ENCODE measurements at regions not wholly inside any gene's neighbourhood (a gene's known extent, or its start where the extent isn't known, plus 50 kb on each side); places are given as distances from the start of the nearest gene placed in this dataset.

DNA sequence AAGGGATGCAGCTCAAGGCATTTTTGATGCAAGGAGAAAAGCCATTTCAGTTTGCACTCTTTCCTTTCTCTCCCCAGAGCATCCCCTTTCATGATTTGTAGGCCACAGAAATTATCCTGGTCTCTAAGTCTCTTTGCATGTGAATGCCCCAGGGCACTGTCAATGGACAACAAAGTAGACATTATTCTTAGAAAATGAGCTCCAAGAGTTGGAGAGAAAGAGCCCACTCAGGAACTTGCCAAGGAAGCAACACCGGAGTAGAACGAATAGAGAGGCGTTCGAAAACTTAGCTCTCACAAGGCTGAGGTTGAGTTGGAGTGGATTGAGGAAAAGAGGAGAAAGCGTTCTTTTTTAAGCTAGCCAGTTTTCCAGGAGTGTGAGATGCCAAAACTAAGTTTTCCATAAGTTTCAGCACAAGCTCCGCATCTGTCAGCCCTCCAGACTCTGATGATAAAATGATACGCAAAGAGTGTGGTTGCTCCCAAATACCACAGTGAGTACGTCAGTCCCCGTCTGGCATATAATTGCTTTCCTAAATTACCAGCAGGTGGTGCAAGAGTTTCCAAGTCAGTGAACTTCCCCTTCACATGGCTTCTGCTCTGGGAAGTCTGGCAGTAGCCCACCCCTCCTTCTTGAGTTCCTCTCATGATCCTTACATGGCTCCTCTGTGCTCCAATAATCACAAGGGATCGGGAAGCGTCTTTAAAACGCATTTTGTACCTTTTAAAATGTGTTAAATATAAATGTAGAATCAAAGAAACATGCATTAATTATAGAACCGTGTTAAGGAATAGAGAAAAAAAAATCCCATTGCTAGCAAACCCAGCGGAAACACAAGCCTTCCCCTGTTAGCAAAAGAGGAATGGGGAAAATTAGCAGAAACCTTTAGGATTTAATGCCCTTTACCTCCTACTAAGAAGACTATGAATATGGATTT, 1060.6 kb upstream of the FANCL start:
- intact Hi-C loops (cut with micrococcal nuclease) = loop anchor here (2.0 kb wide), 1 partner anchor 851 kb away; no protein-coding TSS in a partner anchor

DNA sequence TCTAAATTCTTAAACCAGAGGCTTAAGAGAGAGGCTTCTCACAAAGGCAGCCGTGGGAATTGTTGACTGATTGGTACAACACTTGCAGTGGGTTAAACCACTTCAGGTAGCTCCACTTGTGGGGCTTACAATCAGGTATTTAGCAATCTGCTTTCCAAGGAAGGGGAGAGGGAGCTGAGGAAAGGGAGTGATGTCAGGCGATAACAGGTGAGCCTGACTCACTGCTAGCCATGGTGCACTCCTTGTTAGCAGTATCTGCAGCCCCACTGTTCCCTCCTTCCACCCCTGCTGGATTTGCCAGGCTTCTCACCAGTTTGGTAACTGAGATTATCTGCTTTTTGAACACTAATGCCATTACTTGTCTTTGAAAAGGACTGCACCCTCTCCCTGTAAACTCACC, 1056.7 kb upstream of the FANCL start:
- intact Hi-C loops (cut with micrococcal nuclease) = no loop called here

DNA sequence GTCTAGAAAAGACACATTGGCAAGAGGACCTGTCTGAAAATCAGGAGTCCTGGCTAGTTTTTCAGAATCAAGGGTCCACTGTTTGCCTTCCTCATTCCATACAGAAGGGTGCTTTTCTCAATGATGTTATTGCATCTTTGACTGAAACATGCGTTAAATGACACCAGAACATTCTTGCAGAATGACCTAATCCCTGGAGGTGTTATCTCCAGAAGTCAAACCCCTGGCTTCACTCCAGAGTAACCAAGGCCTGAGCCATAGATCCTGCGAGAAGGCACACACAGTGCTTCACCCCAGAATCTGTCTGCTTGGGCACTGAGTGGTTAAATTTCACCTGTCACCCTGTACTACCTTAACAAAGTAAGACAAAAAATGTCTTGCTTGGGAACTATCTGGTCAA, 1055.2 kb upstream of the FANCL start:
- intact Hi-C loops (cut with micrococcal nuclease) = no loop called here

DNA sequence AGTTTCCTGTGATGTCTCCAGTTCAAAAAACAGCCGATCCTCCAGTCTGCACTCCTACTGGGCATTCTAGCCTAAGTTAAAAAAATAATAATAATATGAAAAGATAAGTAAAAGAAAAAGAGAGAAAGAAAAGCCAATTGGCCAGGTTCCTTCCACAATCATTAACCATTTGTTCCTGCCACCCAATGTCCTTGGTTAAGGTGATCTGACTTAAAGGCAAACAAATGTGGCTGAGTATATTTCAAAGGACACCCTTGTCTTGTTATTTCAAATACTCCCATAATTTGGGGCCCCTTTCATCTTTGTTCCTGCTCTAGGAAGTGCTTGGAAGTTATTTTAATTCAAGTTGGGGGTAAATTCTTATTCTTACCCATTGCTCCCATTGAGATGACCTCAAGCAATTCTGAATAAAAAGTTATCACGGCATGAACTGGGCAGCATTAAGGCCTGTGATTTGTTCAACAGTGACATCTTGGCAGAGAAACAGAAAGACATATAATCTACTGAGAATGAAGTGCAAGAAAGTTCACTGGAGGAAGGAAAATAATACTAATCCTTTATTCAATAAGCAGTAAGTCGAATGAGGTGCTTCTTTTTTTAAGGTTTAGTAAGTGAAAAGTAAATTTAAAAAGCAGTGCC, 1054.5 kb upstream of the FANCL start:
- intact Hi-C loops (cut with micrococcal nuclease) = no loop called here

DNA sequence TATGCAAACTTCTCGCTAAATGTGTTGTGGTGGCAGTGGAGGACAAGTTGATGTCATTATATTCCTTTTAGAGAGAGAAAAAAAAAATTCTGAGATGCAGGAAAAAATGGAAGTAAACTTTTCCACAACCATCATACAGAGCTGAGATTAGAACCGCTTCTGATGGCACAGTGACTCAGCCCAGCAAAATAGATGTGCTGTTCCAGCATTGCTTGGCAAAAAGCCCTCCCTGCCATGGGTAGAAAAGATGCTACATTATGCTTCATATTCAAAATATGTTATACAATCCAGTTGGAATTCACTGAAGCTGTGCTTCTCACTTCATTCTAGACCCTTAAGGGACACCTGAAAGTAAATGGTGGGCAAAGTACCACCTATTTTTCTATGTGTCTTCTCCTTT, 1047.6 kb upstream of the FANCL start:
- intact Hi-C loops (cut with micrococcal nuclease) = no loop called here

DNA sequence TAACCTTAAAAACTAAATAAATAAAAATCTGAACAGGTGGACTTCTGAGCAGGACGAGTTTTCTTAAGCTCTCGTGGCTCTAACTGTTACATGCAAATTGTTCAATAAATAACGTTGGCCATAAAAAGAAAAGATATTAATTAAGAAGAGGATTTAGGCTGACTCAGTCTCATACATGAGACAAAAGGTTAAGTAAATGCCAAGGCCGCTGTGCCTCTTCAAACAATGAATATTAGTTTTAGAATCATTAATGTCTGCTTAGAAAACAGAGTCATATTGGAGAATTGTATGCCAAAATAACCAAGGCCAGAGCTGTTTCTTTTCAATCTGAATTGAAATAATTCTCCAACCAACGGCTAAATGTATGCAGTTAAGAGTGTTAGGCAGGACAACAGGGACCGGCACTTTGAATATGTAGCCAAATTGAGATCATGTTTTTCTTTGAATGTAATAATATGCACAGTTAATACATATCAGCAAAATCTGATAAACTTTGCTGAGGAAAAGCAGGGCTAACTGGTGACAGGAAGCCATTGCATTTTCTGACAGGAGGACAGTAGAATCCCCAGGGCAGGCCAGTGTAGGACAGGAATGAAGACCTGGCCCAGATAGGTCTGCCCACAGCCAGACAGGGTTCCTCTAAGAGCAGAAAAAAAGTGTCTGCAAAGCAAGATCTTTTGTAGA, 1041.4 kb upstream of the FANCL start:
- intact Hi-C loops (cut with micrococcal nuclease) = no loop called here

DNA sequence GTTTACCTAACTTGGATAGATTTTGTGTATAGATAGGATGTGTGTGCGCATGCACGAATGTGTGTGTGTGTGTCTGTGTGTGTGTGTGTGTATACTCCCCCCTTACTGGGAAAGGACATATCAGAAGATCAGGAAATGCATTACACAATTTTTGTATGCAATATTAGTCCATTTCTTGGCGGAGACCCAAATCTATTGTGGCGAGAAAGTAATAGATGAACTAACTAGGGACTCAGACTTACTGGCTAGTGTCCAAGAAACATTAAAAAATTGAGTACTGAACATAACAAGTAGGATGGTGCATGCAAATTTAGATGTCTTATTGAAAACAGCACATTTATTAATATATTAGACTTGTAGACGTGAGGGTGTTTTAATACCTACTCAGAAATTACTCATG, 1036.5 kb upstream of the FANCL start:
- intact Hi-C loops (cut with micrococcal nuclease) = no loop called here

DNA sequence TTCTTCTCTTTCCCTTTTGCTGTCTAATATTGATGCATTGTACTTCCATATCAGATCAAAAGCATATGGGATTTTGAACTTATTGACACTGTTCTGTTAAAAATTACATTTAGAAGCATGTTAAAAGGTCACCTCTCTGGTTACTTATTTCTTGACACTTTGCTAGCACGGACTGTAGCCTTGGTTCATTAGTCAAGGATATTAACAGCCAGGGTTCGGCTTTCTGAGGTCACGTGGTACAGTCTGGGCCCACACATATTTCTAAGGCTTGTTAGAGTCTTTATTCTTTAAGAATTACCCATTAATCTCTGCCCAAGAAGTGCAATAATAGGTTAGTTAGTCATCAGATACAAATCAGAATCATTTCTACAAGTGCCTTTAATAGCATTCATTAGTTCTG, 1035.8 kb upstream of the FANCL start:
- intact Hi-C loops (cut with micrococcal nuclease) = no loop called here

DNA sequence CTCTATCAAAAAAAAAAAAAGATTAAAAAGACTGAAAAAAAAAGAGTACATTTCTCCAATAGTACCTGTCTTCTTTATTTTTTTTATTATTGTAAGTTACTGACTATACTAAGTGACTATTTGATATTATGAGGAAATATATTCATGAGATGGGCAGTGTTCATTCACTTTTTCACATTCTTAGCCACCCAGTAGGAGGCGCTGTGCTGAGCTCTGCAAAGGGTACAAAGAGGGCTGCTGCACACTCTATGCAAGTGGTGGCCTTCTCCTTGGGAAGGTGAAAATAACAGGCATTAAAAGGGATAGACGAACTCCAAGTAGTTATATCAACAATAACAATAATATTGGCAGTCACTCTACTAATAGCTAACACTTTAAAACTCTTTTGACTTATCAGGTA, 1034.9 kb upstream of the FANCL start:
- intact Hi-C loops (cut with micrococcal nuclease) = no loop called here

DNA sequence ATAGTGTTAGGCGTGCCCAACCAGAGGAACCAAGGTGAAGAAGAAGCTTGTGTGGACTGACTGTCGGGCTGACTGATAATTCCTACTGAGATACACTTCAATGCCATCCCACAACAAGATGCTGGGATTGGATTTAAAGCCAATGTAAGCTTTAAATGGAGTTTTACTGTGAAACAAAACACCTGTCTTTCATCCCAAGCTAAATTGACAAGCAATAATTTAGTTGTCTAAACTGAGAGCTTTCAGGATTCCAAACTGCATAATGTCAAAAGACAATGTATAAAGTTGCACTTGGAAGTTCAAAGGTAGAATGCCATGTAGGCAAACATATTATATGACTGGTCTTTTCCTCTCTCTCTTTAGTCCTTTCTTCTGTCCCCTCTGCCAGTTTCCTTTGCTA, 1025.3 kb upstream of the FANCL start:
- intact Hi-C loops (cut with micrococcal nuclease) = no loop called here

DNA sequence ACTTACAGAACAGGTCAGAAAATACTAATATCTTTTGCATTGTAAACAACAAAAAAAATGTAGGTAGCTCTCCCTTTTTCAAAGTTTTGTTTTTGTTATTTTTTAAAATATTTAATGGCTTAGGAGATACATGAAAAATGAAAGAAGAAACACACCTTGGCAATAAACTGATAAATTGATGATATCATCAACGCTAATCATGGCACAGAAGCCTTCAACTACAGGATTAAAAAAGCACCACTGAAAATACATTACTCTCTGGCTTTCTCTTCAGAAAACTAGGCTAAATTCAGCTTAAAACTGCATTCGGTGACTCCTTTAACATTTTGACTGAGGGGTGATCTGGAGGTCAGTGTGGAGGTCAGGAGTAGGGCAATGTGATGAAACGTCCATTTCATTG, 1018.8 kb upstream of the FANCL start:
- intact Hi-C loops (cut with micrococcal nuclease) = no loop called here

DNA sequence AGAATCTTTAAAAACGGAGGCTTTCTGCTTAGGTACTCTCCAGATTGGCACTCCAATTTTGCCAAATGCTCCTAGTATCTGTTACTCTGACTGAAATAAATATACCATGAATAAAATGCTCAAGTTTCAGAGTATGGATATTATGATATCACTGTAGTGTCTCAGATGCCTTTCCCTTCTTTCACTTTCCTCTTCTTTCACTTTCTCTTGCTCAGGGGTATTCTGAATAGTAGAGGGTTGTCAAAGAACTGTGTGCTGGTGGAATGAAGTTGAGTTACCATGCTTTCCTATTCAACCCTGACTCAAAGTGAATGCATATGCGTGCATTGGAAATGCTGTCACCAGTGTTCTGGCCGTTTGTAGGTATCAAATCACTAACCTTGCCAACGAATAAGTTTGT, 1015.2 kb upstream of the FANCL start:
- intact Hi-C loops (cut with micrococcal nuclease) = no loop called here

DNA sequence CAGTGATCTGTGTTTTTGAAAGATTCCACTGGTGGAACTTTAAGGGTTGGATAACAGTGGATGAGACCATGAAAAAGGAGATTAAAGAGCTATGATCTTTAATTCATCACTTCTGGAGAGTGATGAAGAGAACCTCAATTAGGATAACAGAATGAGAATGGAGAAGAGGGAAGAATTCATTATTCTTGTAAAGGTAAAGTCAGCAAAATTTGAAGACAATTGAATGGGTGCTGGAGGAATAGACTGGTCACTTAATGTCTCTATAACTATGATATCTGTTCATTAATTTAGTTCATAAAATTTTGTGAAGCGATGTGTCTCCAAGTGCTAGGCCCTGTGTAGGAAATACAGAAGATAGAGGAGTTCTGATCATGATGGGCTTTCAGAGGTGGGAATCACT, 1013.2 kb upstream of the FANCL start:
- intact Hi-C loops (cut with micrococcal nuclease) = no loop called here

DNA sequence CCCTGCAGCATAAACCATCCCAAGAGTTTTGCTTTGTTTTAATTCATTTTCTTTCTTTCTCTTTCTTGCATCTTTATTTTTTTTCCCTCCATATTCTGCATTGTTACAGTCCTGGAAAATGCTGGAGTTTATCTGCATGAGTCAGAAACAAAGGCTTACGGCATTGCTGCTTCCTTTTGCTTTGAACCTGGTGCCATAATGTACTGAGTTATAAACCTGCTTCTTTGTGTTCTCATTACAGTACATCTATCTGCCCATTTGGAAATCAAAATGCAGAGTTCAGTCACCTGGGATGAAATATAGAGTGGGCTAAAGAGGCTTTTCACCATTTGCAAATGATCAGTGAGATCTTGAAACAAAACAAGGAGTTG, 1009.2 kb upstream of the FANCL start:
- intact Hi-C loops (cut with micrococcal nuclease) = no loop called here

DNA sequence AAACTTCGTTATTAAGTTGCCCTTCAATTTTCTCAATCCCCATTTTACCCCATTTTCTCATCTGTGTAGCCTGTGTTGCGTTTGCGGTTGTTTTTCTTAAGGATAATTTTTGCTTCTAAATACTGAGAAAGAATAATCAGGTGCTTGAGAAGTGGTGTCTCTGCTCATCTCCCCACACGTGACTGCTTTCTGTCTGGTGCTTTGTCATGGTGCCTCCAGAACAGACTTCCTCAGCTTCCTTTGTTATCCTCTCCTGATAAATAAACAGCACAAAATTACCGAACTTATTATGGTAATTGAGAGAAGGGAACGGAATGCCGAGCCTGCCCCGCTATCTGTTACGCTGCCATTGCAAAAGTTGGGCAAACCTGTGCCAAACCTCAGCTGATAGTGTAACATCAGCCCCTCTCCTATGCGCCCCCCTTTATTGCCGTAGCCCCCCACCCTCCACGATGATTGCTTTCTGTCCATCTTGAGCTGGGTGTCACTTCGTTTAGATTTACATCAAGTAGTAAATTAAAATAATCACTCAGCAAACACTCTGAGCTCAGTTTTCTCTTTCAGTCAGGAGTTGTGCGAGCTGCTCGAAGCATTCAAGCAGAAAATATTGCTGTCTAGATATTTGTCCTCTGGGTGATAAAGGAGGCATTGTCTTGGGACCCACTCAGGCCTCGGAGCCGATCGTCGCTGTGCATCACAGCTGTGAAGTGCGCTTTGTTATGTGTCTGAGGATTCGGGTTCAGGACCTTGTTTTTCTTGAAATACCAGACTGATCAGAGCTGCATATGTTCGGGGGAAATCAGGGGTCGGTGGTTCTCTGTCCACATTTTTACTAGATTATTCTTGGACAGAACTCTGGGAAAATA, 1008.5 kb upstream of the FANCL start:
- intact Hi-C loops (cut with micrococcal nuclease) = no loop called here

DNA sequence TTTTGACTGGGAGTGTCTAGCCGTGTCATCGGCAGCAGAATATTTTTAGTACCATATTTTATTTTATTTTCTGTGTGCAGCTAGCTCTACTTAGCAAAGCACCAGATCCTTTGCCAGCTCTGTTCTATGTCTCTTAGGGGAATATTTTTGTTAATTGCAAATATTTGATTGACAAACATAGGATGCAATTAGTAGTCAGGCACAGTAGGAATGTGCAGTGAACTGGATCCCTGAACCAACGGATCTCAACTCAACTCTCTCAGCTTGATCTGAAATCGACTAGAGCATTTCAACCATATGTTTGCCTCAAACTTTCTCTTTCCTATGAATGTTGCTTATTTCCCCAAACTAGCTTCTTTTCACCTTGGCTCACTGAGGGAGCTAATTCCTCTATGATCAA, 998.0 kb upstream of the FANCL start:
- intact Hi-C loops (cut with micrococcal nuclease) = no loop called here

DNA sequence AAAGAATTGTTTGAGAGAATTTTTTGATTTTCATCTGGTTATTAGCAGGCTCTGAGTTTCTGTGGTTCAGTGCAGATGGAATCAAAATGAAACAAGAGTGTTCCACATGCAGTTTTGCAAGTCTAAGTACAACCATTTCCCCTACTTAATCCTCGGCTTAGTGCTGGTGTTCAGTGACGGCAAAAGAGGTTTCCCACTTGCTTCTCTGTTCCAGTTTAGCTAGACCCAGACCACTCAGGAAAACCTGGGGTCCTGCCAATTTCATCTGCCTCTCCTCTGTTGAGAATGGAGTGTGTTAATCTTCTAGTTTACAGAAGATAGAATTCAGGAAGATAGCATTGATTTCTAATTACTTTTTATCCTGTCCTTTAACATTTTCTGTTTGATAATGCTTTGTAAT, 996.2 kb upstream of the FANCL start:
- intact Hi-C loops (cut with micrococcal nuclease) = no loop called here

DNA sequence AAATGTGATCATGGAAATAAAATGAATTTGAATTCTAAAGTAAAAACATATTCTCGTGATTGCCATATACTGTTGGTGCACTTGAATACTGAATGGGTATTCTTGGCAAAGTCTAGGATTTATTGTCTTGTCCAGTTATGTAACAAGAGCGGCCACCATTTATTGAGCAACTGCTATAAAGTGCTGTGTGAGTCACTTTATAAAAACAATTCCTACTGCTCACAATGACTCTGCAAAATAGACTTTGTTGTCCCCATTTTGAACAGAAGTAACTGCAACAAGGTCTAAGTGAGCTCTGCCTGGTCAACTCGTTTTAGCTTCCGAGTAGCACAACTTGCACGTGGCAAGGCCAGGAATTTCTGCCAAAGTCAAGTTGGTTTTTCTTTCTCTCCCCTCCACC, 995.6 kb upstream of the FANCL start:
- intact Hi-C loops (cut with micrococcal nuclease) = no loop called here

DNA sequence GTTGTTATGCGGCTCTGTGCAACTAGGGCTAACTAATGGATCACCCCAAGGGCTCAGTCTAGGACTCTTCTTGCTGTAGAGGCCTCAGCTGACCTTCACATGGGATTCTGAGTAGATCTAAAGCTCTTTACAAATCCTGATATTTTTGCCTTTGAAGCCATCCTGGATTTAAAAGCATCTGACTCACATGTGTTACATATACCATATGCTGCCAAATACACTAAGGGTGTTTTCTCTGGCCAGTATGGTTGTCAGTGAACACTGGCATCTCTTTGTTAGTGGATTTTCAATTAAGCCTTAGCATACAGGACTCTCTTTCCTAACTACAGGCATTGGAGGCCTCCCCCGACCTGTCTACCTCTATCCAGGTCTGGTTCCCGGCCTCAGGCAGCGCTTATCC, 992.8 kb upstream of the FANCL start:
- intact Hi-C loops (cut with micrococcal nuclease) = no loop called here

DNA sequence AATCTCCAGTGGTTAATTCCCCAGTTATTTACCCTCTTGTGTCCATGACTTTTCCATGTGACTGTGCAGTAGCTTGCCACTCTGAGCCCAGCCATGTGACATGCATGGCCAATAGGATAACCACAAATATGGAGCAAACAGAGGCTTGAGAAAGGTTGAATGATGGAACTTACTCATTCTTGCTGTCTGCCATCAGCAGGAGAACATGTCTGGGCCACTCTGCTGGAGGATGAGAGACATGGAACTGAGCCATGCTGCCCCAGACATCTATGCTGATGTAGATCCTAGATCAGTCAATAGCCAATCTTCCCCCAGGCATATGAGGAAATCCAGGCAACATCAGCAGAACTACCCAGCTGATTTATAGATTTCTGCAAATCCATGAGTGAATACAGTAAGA, 992.3 kb upstream of the FANCL start:
- intact Hi-C loops (cut with micrococcal nuclease) = no loop called here

DNA sequence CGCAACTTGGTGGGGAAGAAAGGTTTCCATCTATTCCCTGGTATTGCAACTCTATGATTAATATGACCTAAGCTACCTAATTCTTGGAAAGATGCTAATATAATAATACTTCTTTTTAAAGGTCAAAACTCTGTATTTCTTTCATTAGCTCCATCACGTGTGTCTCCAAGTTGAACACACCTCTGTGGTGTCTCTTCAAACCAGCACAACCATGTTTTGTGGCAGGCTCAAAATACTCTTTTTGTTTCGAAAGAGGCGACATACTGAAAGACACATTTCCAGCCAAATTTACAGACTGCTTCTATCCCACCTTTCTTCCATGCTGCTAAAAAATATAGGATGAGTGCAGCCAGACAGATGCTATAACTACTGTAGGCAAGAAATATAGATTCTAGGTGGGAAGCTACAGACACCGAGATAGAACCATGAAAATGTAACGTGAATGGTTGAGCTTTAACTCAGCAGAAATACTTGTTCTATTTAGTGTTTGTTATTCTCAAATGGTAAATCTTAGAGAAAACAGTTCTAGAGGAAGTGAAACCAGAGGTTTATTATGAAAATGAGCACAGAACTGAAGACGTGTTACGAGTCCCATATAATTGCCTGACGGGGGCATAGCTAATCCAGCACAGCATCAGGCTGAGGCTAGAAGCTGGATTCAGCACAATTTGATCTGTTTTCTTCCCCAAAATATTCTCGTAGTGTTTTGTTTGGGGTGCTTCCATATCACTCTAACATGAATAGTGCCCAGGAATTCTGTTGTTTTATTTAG, 991.5 kb upstream of the FANCL start:
- intact Hi-C loops (cut with micrococcal nuclease) = no loop called here
